CD4-positive, alpha-beta T cell treated with Interleukin-15 for 1 hour (primary cell): ENCODE measurements at regions not wholly inside any gene's neighbourhood (a gene's known extent, or its start where the extent isn't known, plus 50 kb on each side); places are given as distances from the start of the nearest gene placed in this dataset.
A peak's percentile ranks its signal among the peaks of the same experiment; 100 is the strongest.
"Not testable (repeated sequence)": the region's sequence is repeated elsewhere in the genome, so short reads cannot be mapped to it uniquely, and the experiment has no call there.

Experiments
- DNase-seq: peaks from one replicate; pipeline ENCODE4 v3.0.0-alpha.2; 2020

GRCh38 chr12:90246688-90247087, 538.0 kb upstream of the ATP2B1 start:
- no peak for DNase-seq

DNA sequence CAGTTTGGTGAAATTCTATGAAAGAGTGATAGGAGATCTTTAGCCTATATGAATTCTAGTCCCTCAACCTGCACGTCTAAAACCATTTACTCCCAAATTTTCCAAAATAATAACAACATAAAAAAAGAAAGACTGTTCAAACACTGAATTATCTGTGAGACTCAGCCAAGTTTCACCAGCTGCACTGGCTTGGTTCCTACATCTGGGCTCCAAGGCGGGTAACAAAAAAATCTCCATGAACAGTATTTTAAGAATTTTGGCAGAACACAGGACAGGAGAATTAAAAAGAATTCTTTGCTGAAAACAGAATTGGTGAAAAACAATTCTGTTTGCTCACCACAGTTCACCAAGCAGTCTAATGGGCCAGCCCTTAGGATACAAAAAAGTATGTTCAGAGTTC, 536.8 kb upstream of the ATP2B1 start:
- no peak for DNase-seq

DNA sequence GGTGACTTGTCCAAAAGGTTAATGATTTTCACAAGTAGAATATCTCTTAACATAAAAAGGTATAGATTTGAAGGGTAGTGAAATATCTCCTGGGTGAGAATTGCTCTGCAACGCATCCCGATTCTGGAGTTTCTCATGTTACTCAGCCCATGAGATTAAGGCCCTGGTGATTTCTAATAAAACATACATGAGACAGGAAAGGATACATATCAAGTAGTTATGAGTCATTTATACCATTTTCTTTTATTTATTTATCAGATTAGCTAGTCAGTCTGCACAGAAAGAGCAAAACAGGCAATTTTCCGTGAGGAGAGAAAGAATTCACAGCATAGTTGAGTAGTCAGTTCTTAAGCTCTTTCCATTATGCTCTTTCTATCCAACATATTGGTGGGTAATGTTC, 535.6 kb upstream of the ATP2B1 start:
- no peak for DNase-seq

DNA sequence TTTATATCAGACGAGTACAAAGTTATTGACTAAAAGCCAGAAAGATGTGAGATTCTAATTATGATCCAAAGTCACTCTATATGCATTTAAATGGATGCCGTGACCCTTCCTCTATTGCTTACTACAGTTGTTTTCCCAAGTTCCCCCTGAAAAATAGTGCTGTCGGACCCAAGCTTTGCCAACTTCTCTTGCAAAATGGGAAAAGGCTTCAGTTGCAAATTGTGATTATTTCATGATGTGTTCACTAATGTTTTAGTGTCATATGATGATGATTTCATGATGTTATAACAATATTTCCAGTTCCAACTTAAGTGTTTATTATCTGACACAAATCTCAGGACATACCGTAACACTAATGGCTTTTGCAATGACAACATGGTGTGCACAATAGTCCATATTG, 534.6 kb upstream of the ATP2B1 start:
- no peak for DNase-seq

DNA sequence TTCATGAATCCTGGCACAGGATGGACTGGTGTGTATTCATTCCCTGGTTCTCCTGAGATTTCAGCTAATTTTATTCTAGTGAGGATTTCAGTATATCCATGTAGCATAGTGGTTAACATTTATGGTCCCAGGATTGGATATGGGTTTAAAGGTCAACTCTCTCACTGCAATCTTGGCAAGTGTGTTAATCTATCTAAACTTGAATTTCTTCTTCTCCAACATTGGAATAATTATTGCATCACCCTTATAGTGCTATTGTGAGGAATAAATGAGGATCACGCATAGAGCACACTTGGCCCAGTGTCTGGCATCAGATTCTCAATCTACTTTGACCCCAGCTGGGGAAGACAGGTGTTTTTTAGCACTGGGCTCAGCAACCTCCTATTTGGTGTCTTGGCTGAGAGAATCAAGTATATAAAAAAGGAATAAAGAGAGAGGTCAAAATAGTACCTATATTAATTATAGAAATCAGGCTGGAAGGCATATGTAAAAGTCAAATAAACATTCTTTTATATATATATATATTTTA, 531.2 kb upstream of the ATP2B1 start:
- DNase-seq: no peak

GRCh38 chr12:90238663-90239271, 530.1 kb upstream of the ATP2B1 start:
- no peak for DNase-seq

DNA sequence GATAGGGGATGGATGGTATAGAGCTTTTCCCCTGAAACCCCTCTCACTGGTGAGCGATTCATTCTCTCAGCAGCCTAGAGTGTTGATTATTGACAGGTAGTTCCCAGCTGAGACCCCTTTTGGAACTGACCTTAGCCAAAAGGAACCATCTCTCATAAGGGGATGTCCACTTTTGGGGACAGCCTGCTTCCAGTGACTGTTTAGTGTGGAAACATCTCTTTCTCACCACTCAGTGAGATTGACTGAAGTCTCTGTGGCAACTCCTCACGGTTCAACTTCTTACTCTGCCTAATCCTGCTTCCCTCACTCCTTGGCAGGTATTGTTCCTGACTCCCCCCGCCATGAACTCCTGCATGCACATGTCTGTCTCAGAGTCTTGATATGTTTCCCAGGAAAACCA, 529.2 kb upstream of the ATP2B1 start:
- DNase-seq: no peak

GRCh38 chr12:90235642-90236041, 527.0 kb upstream of the ATP2B1 start:
- DNase-seq: no peak

DNA sequence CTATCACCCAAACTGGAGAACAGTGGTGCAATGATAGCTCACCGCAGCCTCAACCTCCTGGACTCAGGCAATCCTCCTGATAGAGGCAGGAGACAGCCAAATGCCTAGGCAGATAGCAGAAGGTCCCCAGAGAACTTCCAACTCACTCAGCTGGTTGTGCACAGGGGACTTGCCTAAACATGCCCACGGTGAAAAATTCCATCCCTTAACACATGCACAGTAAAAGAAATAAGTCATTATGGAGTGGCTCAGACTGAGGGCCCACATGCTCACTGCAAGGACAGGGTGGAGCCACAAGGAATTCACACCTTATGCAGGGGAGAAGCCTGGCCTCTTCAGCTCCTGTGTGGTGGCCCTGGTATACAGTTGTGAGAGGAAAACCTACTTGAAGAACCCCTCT, 525.8 kb upstream of the ATP2B1 start:
- DNase-seq: no peak

DNA sequence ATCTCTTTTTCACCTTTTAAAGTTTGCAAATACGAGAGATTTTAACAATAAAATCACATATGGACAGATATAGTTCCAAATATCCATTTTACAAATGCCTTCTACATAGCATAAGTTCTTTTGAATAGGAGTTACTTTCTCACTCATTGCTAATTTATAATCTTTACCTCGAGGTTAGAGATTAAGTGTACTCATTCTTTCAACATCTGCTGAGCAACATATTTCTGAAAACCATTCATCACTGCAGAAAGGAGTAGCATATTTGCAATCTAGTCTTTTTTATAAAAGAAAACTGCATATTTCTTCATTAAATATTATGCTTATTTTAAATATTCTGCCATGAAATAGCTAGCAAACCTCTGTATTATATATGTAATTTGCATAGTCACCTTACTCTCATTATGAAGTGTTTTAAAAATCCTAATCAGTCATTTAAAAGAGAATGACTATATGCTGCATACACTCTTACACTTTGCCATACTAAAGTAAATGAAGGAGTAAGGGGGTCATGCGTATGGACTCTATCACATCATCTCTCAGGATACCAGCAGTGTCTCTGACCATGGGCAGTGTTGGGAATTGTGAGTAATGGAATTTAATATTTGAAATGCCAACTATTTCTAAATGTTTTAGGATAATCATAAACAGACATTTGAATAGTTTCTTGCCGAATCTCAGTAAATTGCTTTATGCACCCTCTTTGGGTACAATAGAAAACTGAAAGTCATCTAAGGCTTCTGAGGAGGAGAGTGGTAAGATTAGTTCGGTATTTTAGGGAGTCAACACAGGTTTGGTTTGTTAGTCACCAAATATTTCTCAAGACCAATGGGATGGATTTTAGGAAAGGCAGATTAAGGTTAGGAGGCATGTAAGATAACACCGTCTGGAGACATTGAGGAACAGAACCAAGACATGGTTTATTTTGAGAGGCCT, 524.8 kb upstream of the ATP2B1 start:
- no peak for DNase-seq

- no peak for DNase-seq
These were observed 521.0 kb upstream of the ATP2B1 start for GRCh38 chr12:90229407-90230170.

- no peak for DNase-seq
These were observed 517.6 kb upstream of the ATP2B1 start for GRCh38 chr12:90226211-90226610.

GRCh38 chr12:90216815-90217214, 508.2 kb upstream of the ATP2B1 start:
- peak; percentile 25 for DNase-seq

GRCh38 chr12:90216020-90216552, 507.4 kb upstream of the ATP2B1 start:
- DNase-seq: no peak

- DNase-seq: no peak
These were observed 502.4 kb upstream of the ATP2B1 start for GRCh38 chr12:90211017-90211416.

DNA sequence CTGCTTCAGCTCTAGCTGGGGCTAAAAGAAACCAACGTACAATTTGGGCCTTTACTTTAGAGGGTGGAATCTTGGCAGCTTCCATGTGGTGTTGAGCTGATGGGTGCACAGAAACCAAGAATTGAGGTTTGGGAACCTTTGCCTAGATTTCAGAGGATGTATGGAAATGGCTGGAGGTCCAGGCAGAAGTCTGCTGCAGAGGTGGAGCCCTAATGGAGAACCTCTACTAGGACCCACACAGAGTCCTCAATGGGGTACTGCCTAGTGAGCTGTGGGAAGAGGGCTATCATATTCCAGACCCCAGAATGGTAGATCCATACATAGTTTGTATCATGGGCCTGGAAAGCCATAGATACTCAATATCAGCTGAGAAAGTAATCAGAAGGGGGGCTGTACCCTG, 500.4 kb upstream of the ATP2B1 start:
- no peak for DNase-seq

DNA sequence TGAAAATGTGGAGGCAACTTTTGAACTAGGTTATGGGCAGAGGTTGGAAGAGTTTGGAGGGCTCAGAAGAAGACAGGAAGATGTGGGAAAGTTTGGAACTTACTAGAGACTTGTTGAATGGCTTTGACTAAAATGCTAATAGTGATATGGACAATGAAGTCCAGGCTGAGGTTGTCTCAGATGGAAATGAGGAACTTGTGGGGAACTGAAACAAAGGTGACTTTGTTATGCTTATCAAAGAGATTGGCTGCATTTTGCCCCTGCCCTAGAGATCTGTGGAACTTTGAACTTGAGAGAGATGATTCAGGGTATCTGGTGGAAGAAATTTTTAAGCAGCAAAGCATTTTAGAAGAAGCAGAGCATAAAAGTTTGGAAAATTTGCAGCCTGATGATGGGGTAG, 499.7 kb upstream of the ATP2B1 start:
- not testable (repeated sequence) for DNase-seq

DNA sequence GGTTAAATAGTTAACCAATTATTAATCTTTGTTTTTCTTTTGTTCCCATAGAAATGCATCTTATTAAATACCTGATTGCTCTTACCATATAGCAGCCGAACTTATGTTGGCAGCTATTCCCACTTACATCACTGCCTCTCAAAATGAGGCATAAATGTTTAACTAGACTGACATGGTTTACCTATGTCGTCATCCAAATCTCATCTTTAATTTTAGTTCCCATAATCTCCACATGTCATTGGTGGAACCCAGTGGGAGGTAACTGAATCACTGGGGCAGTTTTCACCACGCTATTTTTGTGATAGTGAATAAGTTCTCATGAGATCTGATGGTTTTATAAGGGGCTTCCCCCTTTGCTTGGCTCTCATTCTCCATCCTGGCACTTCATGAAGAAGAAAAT, 499.2 kb upstream of the ATP2B1 start:
- DNase-seq: no peak

GRCh38 chr12:90205165-90205564, 496.5 kb upstream of the ATP2B1 start:
- no peak for DNase-seq

- DNase-seq: no peak
These were observed 494.9 kb upstream of the ATP2B1 start for GRCh38 chr12:90203556-90203955.

DNA sequence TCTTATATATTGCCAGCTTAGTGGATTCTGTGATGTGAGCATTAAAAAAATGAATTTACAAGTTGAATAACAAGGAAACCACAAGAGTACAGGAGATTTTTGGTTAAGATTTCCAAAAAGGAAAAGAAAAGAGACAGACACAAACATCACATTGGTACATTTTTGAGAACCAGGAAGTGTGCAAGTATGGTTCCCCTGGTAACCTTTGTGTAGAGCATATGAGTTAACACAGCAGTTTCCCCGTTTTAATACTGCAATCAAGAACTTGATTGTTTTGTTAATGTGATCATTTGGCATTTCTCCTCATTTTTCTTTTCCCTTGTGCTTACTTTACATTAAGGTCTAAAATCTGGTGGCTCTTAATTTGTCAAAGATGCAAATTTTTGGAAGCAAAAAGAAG, 490.4 kb upstream of the ATP2B1 start:
- no peak for DNase-seq

- DNase-seq: no peak
These were observed 484.9 kb upstream of the ATP2B1 start for GRCh38 chr12:90193500-90193899.

- DNase-seq: no peak
These were observed 480.2 kb upstream of the ATP2B1 start for GRCh38 chr12:90188857-90189256.
